IMR-90 (cell line): ENCODE measurements at regions not wholly inside any gene's neighbourhood (a gene's known extent, or its start where the extent isn't known, plus 50 kb on each side); places are given as distances from the start of the nearest gene placed in this dataset.

ENCODE experiments used
- BHLHE40 ChIP-seq: fragments of 150-350 bp; IDR thresholded peaks from 2 replicates; pipeline ENCODE4 v1.6.1; 2016; ENCODE audit warnings: mild to moderate bottlenecking, low read depth, low read length
- CHD1 ChIP-seq: IDR thresholded peaks from 2 replicates; pipeline ENCODE4 v1.6.1; 2012; ENCODE audit warnings: low read depth, low read length, improper control_type of control experiment
- FOS ChIP-seq: fragments of 150-350 bp; IDR thresholded peaks from 2 replicates; pipeline ENCODE4 v1.6.1; 2016; ENCODE audit warnings: low read depth, low read length
- MAZ ChIP-seq: IDR thresholded peaks from 2 replicates; pipeline ENCODE4 v1.6.1; 2012; ENCODE audit warnings: low read depth, mild to moderate bottlenecking, low read length, improper control_type of control experiment, moderate library complexity, borderline replicate concordance
- MXI1 ChIP-seq: IDR thresholded peaks from 2 replicates; pipeline ENCODE4 v1.6.1; 2012; ENCODE audit warnings: low read depth, mild to moderate bottlenecking, low read length, moderate library complexity, borderline replicate concordance
- POLR2A ChIP-seq: IDR thresholded peaks from 2 replicates; pipeline ENCODE4 v1.6.1; 2012; ENCODE audit warnings: mild to moderate bottlenecking, low read depth, low read length
- RAD21 ChIP-seq: IDR thresholded peaks from 2 replicates; pipeline ENCODE4 v1.6.1; 2012; ENCODE audit warnings: low read length, improper control_type of control experiment
- RFX5 ChIP-seq: IDR thresholded peaks from 2 replicates; pipeline ENCODE4 v1.8.0; 2012; ENCODE audit warnings: low read depth, mild to moderate bottlenecking, low read length, moderate library complexity
- SMC3 ChIP-seq: fragments of 150-350 bp; IDR thresholded peaks from 2 replicates; pipeline ENCODE4 v1.6.1; 2016; ENCODE audit warnings: low read depth, mild to moderate bottlenecking, antibody characterized with exemption, low read length, moderate library complexity
- TF ChIP-seq, protein P1 (sequence below): conservative IDR thresholded peaks from 2 replicates; pipeline ENCODE4 v1.5.1; 2012; ENCODE audit warnings: mild to moderate bottlenecking, low read depth, low read length, improper control_type of control experiment
- TF ChIP-seq, protein P2 (sequence below): fragments of 150-350 bp; IDR thresholded peaks from 2 replicates; pipeline ENCODE4 v1.6.1; 2017; ENCODE audit warnings: mild to moderate bottlenecking, antibody characterized with exemption, low read length, low read depth

- TF ChIP-seq FOS, result no peak
- TF ChIP-seq, protein P1, sequence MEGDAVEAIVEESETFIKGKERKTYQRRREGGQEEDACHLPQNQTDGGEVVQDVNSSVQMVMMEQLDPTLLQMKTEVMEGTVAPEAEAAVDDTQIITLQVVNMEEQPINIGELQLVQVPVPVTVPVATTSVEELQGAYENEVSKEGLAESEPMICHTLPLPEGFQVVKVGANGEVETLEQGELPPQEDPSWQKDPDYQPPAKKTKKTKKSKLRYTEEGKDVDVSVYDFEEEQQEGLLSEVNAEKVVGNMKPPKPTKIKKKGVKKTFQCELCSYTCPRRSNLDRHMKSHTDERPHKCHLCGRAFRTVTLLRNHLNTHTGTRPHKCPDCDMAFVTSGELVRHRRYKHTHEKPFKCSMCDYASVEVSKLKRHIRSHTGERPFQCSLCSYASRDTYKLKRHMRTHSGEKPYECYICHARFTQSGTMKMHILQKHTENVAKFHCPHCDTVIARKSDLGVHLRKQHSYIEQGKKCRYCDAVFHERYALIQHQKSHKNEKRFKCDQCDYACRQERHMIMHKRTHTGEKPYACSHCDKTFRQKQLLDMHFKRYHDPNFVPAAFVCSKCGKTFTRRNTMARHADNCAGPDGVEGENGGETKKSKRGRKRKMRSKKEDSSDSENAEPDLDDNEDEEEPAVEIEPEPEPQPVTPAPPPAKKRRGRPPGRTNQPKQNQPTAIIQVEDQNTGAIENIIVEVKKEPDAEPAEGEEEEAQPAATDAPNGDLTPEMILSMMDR, result no peak
- TF ChIP-seq POLR2A, result no peak
- TF ChIP-seq SMC3, result no peak
- TF ChIP-seq RFX5, result no peak
- TF ChIP-seq BHLHE40, result no peak
- TF ChIP-seq, protein P2, sequence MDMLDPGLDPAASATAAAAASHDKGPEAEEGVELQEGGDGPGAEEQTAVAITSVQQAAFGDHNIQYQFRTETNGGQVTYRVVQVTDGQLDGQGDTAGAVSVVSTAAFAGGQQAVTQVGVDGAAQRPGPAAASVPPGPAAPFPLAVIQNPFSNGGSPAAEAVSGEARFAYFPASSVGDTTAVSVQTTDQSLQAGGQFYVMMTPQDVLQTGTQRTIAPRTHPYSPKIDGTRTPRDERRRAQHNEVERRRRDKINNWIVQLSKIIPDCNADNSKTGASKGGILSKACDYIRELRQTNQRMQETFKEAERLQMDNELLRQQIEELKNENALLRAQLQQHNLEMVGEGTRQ, result no peak
- TF ChIP-seq MXI1, result no peak
- no peak for TF ChIP-seq CHD1
- TF ChIP-seq MAZ, result no peak
- no peak for TF ChIP-seq RAD21
These were observed 469.1 kb downstream of the RAP2B start for GRCh38 chr3:153631102-153631501.
